Endothelial cell of umbilical vein (primary cell): ENCODE measurements at regions not wholly inside any gene's neighbourhood (a gene's known extent, or its start where the extent isn't known, plus 50 kb on each side); places are given as distances from the start of the nearest gene placed in this dataset.

Source experiments
- BruUV-seq: library from RNA; stranded (reverse); fragments of 400-500 nt; replicated peaks from 2 replicates; lab custom pipeline; 2021; lab: Mats Ljungman, UMichigan
- CTCF ChIA-PET: fragments of 300-600, 350-600 bp; sonication (Branson Sonifier 250); formaldehyde crosslinking; loops from one replicate; lab custom pipeline; 2021; ENCODE audit warnings: antibody characterized with exemption, inconsistent platforms; lab: Charles Lee
- POLR2A ChIA-PET: fragments of 300-600, 350-600 bp; sonication (Branson Sonifier 250); formaldehyde crosslinking; loops from one replicate; lab custom pipeline; 2021; ENCODE audit warnings: antibody characterized with exemption, inconsistent platforms; lab: Charles Lee
- DNase-seq: peaks from one replicate; pipeline ENCODE4 v3.0.0-alpha.2; 2011; ENCODE audit warnings: low read depth, low spot score
- FAIRE-seq: peaks from 2 replicates; lab custom pipeline; 2011; peaks lifted over from hg19 to GRCh38; lab: Jason Lieb, UNC
- H2AFZ ChIP-seq: 2 replicates; pipeline ENCODE4 v1.6.0; 2012; ENCODE audit warnings: low read depth, low read length, control low read depth, inconsistent platforms
- H3K27ac ChIP-seq: 2 replicates; pipeline ENCODE4 v1.5.1; 2011; ENCODE audit warnings: low read depth, mild to moderate bottlenecking, control low read depth, low read length, moderate library complexity; ENCODE audit not compliant: insufficient read depth
- H3K27me3 ChIP-seq, 2 experiments: 2 replicates each; pipeline versions ENCODE4 v1.6.0 to v1.6.1; 2011; ENCODE audit warnings: low read length in 2 of 2, mixed read lengths in 1 of 2; ENCODE audit not compliant: control insufficient read depth in 2 of 2, insufficient read depth in 2 of 2
- H3K36me3 ChIP-seq, 2 experiments: 2 replicates in 1 of 2; 3 replicates in 1 of 2; pipeline ENCODE4 v1.5.1; 2011; ENCODE audit warnings: low read length in 2 of 2, mild to moderate bottlenecking in 1 of 2, moderate library complexity in 1 of 2; ENCODE audit not compliant: control insufficient read depth in 2 of 2, insufficient read depth in 2 of 2; ENCODE audit errors: extremely low read depth in 1 of 2
- H3K4me1 ChIP-seq: 3 replicates; pipeline ENCODE4 v1.5.1; 2011; ENCODE audit warnings: mild to moderate bottlenecking, low read length; ENCODE audit not compliant: control insufficient read depth, insufficient read depth; ENCODE audit errors: extremely low read depth
- H3K4me2 ChIP-seq: 2 replicates; pipeline ENCODE4 v1.6.1; 2011; ENCODE audit warnings: low read length, control low read depth, mixed read lengths; ENCODE audit not compliant: insufficient read depth
- H3K4me3 ChIP-seq, 3 experiments: fragments of 200-600 bp in 1 of 3; sonication (generic), shearing (Covaris generic) in 1 of 3; replicated peaks in 1 of 3; 2 replicates each; pipeline ENCODE4 v1.5.1; 2011 to 2016; ENCODE audit warnings: control low read depth in 3 of 3, low read length in 3 of 3, mild to moderate bottlenecking in 2 of 3, inconsistent platforms in 1 of 3, low read depth in 1 of 3, moderate library complexity in 1 of 3; ENCODE audit not compliant: insufficient read depth in 1 of 3
- H3K79me2 ChIP-seq: 2 replicates; pipeline ENCODE4 v1.6.0; 2012; ENCODE audit warnings: low read length, inconsistent platforms; ENCODE audit not compliant: control insufficient read depth, insufficient read depth
- H3K9ac ChIP-seq: replicated peaks from 2 replicates; pipeline ENCODE3; 2011; ENCODE audit warnings: low read length, control low read depth; ENCODE audit not compliant: insufficient read depth; ENCODE audit errors: extremely low read depth
- H3K9me1 ChIP-seq: replicated peaks from 3 replicates; pipeline ENCODE4 v1.6.0; 2011; ENCODE audit warnings: mild to moderate bottlenecking, low read length; ENCODE audit not compliant: control insufficient read depth, insufficient read depth; ENCODE audit errors: extremely low read depth
- H3K9me3 ChIP-seq: replicated peaks from 2 replicates; pipeline ENCODE4 v1.5.1; 2012; ENCODE audit warnings: low read length, inconsistent platforms; ENCODE audit not compliant: control insufficient read depth, insufficient read depth
- H4K20me1 ChIP-seq: replicated peaks from 2 replicates; pipeline ENCODE3; 2011; ENCODE audit warnings: mild to moderate bottlenecking, low read length; ENCODE audit not compliant: control insufficient read depth, insufficient read depth; ENCODE audit errors: extremely low read depth
- EZH2 ChIP-seq: IDR thresholded peaks from 2 replicates; pipeline ENCODE4 v1.6.1; 2012; ENCODE audit warnings: borderline replicate concordance, low read depth, mild to moderate bottlenecking, moderate library complexity, low read length, inconsistent platforms; ENCODE audit not compliant: severe bottlenecking
- FOS ChIP-seq: IDR thresholded peaks from 2 replicates; pipeline ENCODE4 v1.6.1; 2011; ENCODE audit warnings: mild to moderate bottlenecking, low read length, moderate library complexity, borderline replicate concordance; ENCODE audit not compliant: insufficient read depth
- GATA2 ChIP-seq: IDR thresholded peaks from 2 replicates; pipeline ENCODE4 v1.7.0; 2011; ENCODE audit warnings: low read depth, mild to moderate bottlenecking, moderate library complexity, mixed read lengths, low read length; ENCODE audit not compliant: insufficient read length, insufficient read depth
- JUN ChIP-seq: IDR thresholded peaks from 2 replicates; pipeline ENCODE4 v1.6.1; 2011; ENCODE audit warnings: borderline replicate concordance, low read depth; ENCODE audit not compliant: insufficient read length, insufficient read depth
- POLR2A ChIP-seq: IDR thresholded peaks from 2 replicates; pipeline ENCODE4 v1.6.1; 2012; ENCODE audit warnings: low read depth, mild to moderate bottlenecking, control low read depth, low read length
- dilution Hi-C: fragments of 300-500 bp; cut with MboI; formaldehyde crosslinking; loops from one replicate; pipeline ENCODE4 v1.15.0; 2019; ENCODE audit warnings: low sequenced_read_pairs; ENCODE audit not compliant: extremely low pct_ligation_motif_present
- intact Hi-C: fragments of 100-400 bp; cut with micrococcal nuclease; formaldehyde crosslinking; loops from one replicate; pipeline ENCODE4 v1.10.0; 2022
- TF ChIP-seq, protein P1 (sequence below), 2 donors: IDR thresholded peaks; 1 replicate in 1 of 2; 2 replicates in 1 of 2; pipeline ENCODE4 v1.5.1; 2011; ENCODE audit warnings: low read length in 2 of 2, mild to moderate bottlenecking in 2 of 2, moderate library complexity in 2 of 2, control low read depth in 1 of 2, inconsistent platforms in 1 of 2, low read depth in 1 of 2; ENCODE audit not compliant: insufficient read depth in 1 of 2; ENCODE audit errors: extremely low read depth in 1 of 2

DNA sequence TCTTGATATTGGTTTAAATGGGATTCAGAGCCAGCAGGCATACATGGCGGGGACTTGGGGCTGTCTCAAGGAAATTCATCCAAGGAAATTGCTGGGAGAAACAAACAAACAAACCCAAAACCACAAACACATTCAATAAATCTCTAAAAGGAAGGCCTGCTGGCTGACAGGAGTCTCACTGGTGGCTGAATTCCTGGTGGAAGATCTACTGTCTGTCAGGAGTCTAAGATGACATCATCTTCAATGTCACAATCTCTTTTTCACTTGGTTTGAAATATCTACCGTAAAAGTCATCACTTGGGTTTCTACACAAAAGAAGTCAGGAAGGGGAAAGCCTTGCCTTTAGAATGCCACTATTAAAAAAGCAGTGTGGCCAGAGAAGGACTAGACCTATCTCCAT is 87.9 kb downstream of the KLF5 start:
- Histone ChIP-seq H3K9ac (no peak overlapping the region), H3K27ac (no peak overlapping the region), H4K20me1 (no peaks in the 10 kb centered on the region), H3K4me1 (no peaks in the 10 kb centered on the region), H2AFZ (no peak overlapping the region), H3K36me3 (no peaks in the 10 kb centered on the region), H3K9me1 (no peaks in the 10 kb centered on the region), H3K4me2 (no peak overlapping the region), H3K9me3 (no peaks in the 10 kb centered on the region), H3K79me2 (no peaks in the 10 kb centered on the region), H3K4me3 (no peak overlapping the region), H3K27me3 (no peaks in the 10 kb centered on the region)
- intact Hi-C loops (no loop called here), dilution Hi-C loops (no loop called here)
- ChIA-PET POLR2A (no interaction called here), CTCF (no interaction called here)
- DNase-seq (no peak), FAIRE-seq (no peak)
- TF ChIP-seq GATA2 = no peak
- no TSS peak for BruUV-seq

DNA sequence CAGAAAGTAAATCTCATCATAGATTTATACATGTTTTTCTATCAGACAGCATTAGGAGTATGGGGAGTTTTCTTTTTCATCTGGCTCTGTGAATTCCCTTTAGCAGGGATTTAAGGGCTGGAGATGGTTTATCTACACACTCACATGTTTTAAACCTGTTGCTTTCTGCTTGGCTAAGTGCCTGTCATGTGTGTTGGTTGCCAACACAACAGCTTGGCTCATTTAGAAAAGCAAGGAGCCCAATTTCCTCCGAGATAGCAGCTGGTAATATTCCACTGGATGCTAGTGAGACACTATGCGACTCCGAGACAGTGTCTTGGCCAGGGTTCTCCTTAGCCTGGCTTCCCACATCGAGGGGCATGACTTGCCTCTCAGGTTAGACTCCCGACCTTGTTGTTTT is 83.3 kb downstream of the KLF5 start:
- Histone ChIP-seq H2AFZ (no peak overlapping the region), H3K4me3 (no peak overlapping the region), H3K9me3 (no peaks in the 10 kb centered on the region), H3K9ac (no peak overlapping the region), H3K4me1 (no peaks in the 10 kb centered on the region), H3K27ac (no peak overlapping the region), H3K4me2 (no peak overlapping the region), H3K9me1 (no peaks in the 10 kb centered on the region), H3K79me2 (no peaks in the 10 kb centered on the region), H3K36me3 (no peaks in the 10 kb centered on the region), H4K20me1 (no peaks in the 10 kb centered on the region), H3K27me3 (no peaks in the 10 kb centered on the region)
- ChIA-PET POLR2A (no interaction called here), CTCF (interaction anchor here (1.3 to 1.6 kb wide), 2 partner anchors 11 to 53 kb away, joined by 3 to 6 read pairs; no protein-coding TSS in a partner anchor)
- intact Hi-C loops (no loop called here), dilution Hi-C loops (no loop called here)
- BruUV-seq = no TSS peak
- FAIRE-seq = no peak
- TF ChIP-seq GATA2 (no peak), FOS (no peak), EZH2 (no peak), JUN (no peak), POLR2A (no peak)
- TF ChIP-seq, protein P1, sequence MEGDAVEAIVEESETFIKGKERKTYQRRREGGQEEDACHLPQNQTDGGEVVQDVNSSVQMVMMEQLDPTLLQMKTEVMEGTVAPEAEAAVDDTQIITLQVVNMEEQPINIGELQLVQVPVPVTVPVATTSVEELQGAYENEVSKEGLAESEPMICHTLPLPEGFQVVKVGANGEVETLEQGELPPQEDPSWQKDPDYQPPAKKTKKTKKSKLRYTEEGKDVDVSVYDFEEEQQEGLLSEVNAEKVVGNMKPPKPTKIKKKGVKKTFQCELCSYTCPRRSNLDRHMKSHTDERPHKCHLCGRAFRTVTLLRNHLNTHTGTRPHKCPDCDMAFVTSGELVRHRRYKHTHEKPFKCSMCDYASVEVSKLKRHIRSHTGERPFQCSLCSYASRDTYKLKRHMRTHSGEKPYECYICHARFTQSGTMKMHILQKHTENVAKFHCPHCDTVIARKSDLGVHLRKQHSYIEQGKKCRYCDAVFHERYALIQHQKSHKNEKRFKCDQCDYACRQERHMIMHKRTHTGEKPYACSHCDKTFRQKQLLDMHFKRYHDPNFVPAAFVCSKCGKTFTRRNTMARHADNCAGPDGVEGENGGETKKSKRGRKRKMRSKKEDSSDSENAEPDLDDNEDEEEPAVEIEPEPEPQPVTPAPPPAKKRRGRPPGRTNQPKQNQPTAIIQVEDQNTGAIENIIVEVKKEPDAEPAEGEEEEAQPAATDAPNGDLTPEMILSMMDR (IDR thresholded peaks at IDR 0.05; ENCODE audit: extremely low read depth in 1 of 2, insufficient read depth in 1 of 2, low read depth in 1 of 2, low read length in 2 of 2) = no peak
- DNase-seq = peak; percentile 5
